ENCODE measurements at regions not wholly inside any gene's neighbourhood (a gene's known extent, or its start where the extent isn't known, plus 50 kb on each side); places are given as distances from the start of the nearest gene placed in this dataset.
"Not testable (repeated sequence)": the region's sequence is repeated elsewhere in the genome, so short reads cannot be mapped to it uniquely, and the experiment has no call there.

DNA sequence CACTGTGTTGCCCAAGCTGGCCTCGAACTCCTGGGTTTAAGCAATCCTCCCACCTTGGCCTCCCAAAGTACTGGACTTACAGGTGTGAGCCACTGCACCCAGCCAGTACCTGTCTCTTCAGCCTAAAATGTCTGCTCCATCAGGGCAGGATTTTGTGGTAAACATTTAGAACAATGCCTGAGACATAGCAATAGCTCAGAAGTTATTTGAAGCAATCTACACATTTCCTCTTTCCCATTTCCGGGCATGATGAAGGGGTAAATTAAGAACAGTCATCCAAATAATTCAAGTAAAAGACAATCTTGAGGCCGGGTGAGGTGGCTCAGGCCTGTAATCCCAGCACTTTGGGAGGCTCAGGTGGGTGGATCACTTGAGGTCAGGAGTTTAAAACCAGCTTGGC, 69.0 kb upstream of the ZNF217 start:
- H3K27ac Mint-ChIP-seq = peak overlapping the region; percentile 40
- no peaks in the 10 kb centered on the region for H3K27me3 Mint-ChIP-seq
- no peaks in the 10 kb centered on the region for H3K36me3 Mint-ChIP-seq
- ATAC-seq = no peak
- no peaks in the 10 kb centered on the region for H3K9me3 Mint-ChIP-seq
- H3K4me1 Mint-ChIP-seq = peaks cover 28% of the 10 kb centered on the region
- H3K4me3 Mint-ChIP-seq = no peak overlapping the region

DNA sequence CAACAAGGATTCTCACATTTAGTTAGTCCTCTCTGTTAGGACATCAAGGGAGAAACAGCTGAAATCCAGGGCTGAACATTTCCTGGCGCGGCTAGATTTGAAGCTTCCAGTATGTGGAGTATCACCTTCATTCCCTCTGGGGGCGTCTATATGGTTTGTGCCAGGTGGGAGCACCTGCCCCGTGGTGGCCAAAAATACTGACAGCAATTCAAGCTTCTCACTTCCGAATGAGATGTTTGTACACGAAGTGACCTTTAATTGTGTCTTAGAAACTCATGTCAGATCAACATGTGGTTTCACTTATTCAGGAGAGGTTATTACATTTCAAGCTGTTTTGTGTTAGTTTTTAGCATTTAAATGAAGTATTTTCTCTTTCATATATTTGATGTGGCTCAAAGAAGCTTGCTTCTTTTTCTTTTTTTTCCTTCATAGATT, 67.3 kb upstream of the ZNF217 start:
- no peak for ATAC-seq
- Mint-ChIP-seq H3K4me3 (peak overlapping the region; percentile 52), H3K9me3 (no peaks in the 10 kb centered on the region), H3K4me1 (peaks cover 44% of the 10 kb centered on the region), H3K36me3 (no peaks in the 10 kb centered on the region), H3K27ac (peak overlapping the region; percentile 92), H3K27me3 (no peaks in the 10 kb centered on the region)

DNA sequence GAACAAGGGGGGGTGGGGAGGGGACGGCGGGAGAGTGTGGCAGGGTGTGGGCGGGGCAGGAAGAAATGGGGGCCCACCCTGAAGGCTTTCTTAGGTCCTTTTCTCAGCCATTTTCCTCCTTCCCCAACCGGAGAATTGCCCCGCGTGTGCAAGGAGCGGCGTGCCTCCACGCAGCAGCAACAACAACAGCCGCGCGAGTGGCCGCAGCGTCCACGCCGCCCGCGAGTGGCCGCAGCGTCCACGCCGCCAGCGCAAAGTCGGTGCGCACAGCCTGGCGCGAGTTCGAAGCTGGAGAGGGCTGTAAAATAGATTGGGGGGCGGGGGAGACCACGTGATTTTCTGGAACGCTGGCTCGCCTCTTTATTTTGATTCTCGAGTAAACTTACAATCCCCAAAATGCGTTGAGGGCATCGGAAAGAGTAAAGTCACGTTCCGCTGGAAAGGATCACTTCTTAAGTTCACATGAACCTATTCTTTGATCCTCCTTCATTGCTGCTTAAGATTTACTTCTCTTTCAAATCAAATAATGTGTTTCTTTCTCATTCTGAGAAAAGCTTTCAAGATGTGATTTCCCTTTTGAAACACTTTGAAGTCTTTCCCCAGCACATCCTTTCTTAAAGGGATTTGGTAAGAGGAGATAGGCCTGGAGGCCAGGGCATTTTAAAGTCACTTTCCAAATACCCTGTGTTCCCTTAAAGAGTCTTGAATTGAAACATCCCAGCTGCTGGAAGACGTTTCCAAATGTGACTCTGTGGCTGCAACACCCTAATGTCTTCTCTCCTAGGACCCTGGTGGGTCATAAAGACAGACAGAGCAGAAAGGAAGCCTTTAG, 66.7 kb upstream of the ZNF217 start:
- ATAC-seq = no peak
- H3K4me1 Mint-ChIP-seq = peaks cover 51% of the 10 kb centered on the region
- H3K4me3 Mint-ChIP-seq = peak overlapping the region; percentile 88
- H3K36me3 Mint-ChIP-seq = no peaks in the 10 kb centered on the region
- no peaks in the 10 kb centered on the region for H3K27me3 Mint-ChIP-seq
- peak overlapping the region; percentile 92 for H3K27ac Mint-ChIP-seq
- H3K9me3 Mint-ChIP-seq = no peaks in the 10 kb centered on the region

DNA sequence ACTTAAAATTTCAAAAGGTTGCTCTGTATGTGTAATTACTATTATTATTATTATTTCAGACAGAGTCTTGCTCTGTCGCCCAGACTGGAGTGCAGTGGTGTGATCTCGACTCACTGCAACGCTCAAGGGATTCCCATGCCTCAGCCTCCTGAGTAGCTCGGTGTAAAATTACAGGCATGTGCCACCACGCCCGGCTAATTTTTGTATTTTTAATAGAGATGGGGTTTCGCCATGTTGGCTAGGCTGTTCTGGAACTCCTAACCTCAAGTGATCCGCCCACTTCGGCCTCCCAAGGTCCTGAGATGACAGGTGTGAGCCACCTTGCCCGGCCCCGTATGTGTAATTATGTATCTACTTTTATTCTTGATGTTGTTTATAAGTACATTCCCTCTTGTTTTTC, 65.3 kb upstream of the ZNF217 start:
- Mint-ChIP-seq H3K9me3 (no peaks in the 10 kb centered on the region), H3K4me3 (no peak overlapping the region), H3K27ac (peak overlapping the region; percentile 92), H3K27me3 (no peaks in the 10 kb centered on the region), H3K36me3 (no peaks in the 10 kb centered on the region), H3K4me1 (peaks cover 60% of the 10 kb centered on the region)
- no peak for ATAC-seq

DNA sequence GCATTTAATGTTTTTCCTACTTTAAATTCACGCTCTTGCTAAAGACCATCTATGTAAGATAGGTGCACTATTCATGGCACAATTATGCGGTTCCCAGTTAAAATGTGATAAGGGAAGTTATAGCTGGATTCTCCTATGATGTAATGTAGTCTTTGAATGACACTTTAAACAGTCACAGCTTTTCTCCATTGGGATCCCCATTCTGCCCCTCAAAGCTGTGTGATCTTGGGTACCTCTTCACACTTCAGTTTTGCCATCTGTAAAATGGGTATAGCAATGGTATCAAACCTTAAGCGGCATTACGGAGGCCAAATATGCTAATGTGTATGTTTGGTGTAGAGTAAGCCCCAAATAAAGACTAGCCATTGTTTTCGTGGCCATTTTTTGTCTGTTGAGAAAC, 64.7 kb upstream of the ZNF217 start:
- H3K27me3 Mint-ChIP-seq = no peaks in the 10 kb centered on the region
- H3K9me3 Mint-ChIP-seq = no peaks in the 10 kb centered on the region
- peak overlapping the region; percentile 91 for H3K27ac Mint-ChIP-seq
- no peak for ATAC-seq
- H3K4me3 Mint-ChIP-seq = no peak overlapping the region
- H3K36me3 Mint-ChIP-seq = no peaks in the 10 kb centered on the region
- H3K4me1 Mint-ChIP-seq = peaks cover 62% of the 10 kb centered on the region

DNA sequence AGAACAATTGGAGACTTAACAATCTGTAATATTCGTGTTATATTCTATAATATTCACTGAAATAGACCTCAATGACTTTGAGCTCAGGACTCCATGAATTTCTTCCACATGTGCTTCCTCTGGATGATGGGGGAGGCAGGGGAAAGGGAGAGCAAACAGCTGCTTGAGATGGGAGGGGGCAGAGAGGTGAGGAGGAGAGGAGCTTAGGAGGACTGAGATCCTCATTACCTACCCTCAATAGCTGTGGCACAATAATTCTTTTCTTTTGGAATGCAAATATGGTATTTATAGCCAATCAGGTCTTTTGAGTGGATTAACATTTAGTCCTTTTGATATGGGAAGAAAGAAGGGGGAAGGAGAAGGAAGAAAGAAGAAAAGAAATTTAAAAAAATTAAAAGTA, 64.1 kb upstream of the ZNF217 start:
- Mint-ChIP-seq H3K27ac (peak overlapping the region; percentile 91), H3K4me1 (peaks cover 68% of the 10 kb centered on the region), H3K4me3 (peak overlapping the region; percentile 76)

DNA sequence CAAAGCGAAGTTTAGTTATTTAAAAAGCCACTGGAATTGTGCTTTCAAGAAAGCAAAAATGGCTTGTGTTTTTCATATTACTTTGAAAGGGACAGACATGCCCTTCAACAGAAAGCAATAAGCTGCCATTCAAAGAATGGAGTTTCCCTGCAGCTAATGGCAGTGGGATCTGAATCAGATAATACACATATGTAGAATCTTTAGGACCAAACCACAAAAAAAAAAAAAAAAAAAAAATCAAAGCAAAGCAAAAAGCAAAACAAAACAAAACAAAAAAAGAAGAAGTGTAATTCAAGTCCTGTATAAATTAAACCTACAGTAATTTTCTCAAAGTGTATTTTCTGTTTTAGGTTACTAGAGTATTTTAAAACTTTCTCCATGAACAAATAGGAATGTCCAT, 63.6 kb upstream of the ZNF217 start:
- peak overlapping the region; percentile 91 for H3K27ac Mint-ChIP-seq
- H3K9me3 Mint-ChIP-seq = no peaks in the 10 kb centered on the region
- peaks cover 73% of the 10 kb centered on the region for H3K4me1 Mint-ChIP-seq
- no peaks in the 10 kb centered on the region for H3K27me3 Mint-ChIP-seq
- peak overlapping the region; percentile 76 for H3K4me3 Mint-ChIP-seq
- no peaks in the 10 kb centered on the region for H3K36me3 Mint-ChIP-seq
- ATAC-seq = peak; percentile 55

More for the DNA sequence above, 64.1 kb upstream of the ZNF217 start:
- no peak for ATAC-seq
- Mint-ChIP-seq H3K27me3 (no peaks in the 10 kb centered on the region), H3K9me3 (no peaks in the 10 kb centered on the region), H3K36me3 (no peaks in the 10 kb centered on the region)

DNA sequence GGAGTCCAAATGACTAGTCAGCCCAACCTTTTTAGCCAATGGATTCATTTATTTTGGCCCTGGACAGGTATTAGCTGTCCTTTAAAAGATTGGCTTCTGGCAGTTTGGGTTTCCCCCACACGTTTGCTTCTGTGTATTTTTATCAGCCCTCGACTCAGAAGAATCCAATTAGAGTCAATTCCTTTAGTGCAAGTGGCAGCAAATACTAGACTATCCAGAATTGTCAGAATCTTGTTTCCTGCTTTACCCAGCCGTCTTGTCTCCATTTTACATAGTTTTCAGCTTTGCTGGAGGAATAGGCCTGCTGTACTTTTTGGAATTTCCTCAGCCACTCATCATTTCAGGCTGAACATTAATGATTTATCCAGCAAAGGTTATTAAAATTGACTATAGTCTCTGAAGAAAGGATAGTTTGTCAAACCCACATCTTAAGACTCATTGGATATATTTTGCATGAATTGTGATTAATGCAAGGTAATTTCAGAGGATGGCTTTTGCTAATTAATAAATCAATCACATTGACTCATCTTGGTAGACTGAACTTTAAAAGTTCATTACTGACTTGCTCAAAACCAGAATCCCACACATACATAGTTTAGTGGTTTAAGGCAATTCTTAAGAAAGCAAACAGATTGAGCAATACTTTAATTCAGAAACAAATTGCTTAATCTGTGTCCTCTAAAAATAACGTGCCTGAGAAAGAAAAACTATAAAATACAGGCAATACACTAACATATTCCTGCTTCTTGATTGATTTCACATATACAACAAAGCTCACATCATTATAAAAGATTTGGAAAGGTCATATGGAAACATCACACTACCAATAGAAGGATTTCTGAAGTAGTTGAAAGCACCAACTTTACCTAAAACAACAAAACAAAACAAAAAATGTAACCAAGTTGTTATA, 62.9 kb upstream of the ZNF217 start:
- Mint-ChIP-seq H3K9me3 (no peaks in the 10 kb centered on the region), H3K36me3 (no peaks in the 10 kb centered on the region), H3K27ac (peak overlapping the region; percentile 91), H3K27me3 (no peaks in the 10 kb centered on the region), H3K4me1 (peaks cover 75% of the 10 kb centered on the region), H3K4me3 (peak overlapping the region; percentile 76)
- peak; percentile 66 for ATAC-seq

DNA sequence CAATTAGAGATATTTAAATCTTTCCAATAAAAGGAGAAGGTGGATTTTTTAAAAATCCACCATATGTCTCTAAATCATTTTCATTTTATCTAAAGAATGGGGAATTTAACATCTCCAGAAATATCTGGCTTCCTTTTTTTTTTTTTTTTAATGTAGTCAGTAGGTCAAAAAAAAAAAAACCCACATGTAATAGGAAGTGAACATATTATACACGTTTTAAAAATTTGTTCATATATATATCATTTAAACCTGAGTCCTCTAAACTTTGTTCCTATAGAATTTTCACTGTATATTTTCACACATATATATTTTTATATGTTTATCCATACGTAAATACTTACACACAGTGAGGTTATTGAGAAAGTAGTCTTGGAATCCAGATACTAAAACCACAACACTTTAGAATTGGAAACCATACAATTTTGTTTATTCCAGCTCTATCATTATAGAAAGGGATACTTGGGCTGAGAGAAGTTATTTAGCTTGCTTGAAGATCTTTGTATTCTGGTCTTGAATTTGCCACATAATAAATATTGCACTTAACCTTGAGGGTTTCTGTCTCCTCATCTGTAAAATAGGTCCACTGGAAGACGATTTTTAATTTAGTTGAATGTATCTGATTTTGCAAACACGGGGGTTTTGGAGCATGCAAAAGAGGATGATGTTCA, 62.1 kb upstream of the ZNF217 start:
- H3K36me3 Mint-ChIP-seq = no peaks in the 10 kb centered on the region
- peak overlapping the region; percentile 91 for H3K27ac Mint-ChIP-seq
- peaks cover 67% of the 10 kb centered on the region for H3K4me1 Mint-ChIP-seq
- no peak for ATAC-seq
- H3K9me3 Mint-ChIP-seq = no peaks in the 10 kb centered on the region
- H3K4me3 Mint-ChIP-seq = peak overlapping the region; percentile 25
- no peaks in the 10 kb centered on the region for H3K27me3 Mint-ChIP-seq

DNA sequence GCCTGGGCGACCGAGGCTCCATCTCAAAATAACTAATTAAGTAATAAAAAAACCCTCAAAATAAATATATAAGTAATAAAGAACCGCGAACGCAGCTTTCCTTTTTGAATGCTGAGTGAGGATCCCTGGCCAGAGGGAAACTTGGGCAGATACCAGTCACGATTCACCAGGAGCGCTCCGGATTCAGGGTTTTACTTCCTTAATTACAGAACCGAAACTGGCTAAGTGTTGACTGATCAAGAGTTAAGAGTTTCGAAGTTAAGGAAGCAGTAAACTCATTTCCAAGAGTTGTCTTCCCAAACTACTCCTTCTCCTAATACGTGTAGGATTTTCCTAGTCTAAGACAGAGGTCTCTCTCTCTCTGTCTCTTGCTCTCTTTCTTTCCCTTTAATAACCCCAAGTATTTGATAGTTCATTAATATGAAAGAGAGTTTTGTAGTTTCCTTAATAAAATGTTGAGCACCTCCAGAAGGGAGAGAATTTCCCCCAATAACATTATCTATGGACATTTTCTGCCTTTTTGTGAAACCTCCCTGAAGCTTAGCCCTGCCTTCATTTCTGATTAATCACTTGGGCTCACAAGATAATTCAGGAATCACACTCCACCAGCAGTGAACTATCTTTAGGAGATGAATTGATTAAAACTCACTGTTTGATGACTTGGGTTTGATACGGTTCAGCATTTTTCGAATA, 61.4 kb upstream of the ZNF217 start:
- Mint-ChIP-seq H3K36me3 (no peaks in the 10 kb centered on the region), H3K4me1 (peaks cover 60% of the 10 kb centered on the region), H3K27me3 (no peaks in the 10 kb centered on the region), H3K9me3 (no peaks in the 10 kb centered on the region), H3K4me3 (peak overlapping the region; percentile 65), H3K27ac (peak overlapping the region; percentile 91)
- ATAC-seq = no peak

DNA sequence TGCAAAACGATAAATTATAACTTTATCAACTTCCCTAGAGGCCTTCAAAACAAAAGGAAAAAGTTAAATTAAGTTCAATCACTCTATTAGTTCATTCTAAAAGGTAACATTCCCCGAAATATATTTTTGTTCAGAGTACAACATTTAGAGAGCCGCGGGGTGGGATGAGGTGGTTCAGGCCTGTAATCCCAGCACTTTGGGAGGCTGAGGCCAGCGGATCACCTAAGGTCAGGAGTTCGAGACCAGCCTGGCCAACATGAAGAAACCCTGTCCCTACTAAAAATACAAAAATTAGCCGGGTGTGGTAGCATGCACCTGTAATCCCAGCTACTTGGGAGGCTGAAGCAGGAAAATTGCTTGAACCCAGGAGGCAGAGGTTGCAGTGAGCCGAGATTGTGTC, 60.9 kb upstream of the ZNF217 start:
- H3K27me3 Mint-ChIP-seq, H3K4me3 Mint-ChIP-seq, ATAC-seq, H3K36me3 Mint-ChIP-seq, H3K9me3 Mint-ChIP-seq: not testable (repeated sequence)
- H3K4me1 Mint-ChIP-seq = peaks cover 60% of the 10 kb centered on the region
- peak overlapping the region; percentile 91 for H3K27ac Mint-ChIP-seq

DNA sequence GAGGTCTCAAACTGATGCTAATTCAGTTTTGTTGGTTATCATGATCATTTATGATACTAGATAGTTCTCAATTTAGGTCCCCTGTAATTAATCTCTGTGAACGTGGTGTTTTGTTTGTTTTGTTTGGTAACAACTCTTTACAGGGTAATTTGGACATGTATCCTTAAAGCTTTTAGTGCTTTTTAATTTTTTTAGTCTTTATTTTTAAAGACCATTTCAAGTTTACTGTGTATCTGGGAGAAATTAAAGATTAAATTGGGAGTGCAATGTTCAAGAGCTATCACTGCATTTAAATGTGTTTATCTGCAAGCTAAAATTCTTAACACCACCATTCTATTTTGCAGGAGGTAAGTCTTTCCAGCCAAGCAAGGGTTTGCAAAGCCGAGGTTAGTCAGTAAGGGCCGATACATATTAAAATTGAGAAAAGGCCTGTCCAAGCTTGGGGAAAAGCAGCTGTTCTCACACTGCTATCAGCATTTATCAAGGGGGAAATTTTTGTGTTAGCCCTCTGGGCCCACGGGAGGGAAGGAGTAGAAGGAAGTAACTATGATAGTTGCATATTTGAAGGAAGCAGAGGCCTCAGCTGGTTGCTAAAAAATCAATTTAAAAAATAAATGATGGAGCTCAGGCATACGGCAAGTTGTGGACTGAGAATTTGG, 59.3 kb upstream of the ZNF217 start:
- Mint-ChIP-seq H3K27ac (peak overlapping the region; percentile 91), H3K9me3 (no peaks in the 10 kb centered on the region), H3K4me1 (peaks cover 54% of the 10 kb centered on the region), H3K36me3 (no peaks in the 10 kb centered on the region), H3K4me3 (peak overlapping the region; percentile 76), H3K27me3 (no peaks in the 10 kb centered on the region)
- ATAC-seq = no peak

DNA sequence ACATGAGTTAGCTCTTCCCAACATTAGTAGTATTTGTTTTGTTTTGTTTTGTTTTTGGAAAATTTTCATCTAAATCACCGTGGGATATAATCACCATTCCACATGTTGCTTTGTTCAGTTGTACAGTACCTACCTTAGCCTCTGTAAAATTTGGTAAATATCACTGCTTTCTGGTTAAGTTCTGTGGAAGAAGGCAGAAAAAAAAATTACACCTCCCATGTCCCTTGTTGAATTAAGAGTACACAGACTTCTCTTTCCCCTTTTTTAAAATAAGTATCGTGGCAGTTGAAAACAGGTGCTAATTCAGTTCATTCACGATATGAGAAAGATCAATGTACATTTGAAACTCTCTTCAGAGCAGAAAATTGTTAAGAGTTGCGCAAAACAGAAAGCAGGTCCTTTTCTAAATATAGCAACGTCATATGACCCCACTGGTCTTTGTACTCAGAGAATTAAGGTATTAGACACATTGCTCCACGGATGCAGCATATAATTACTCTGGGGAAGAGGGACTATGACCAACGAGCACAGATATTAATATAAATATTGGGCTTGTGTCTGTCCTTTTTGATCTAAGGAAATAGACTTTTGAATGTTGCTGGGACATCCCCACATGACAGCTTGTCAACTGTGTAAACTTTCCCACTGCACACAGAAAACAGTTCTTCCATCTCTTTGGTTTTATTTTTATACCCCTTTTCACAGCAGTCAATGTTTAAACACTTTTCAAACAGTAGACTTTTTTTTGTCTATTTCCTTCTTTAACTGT, 58.6 kb upstream of the ZNF217 start:
- Mint-ChIP-seq H3K4me1 (peaks cover 47% of the 10 kb centered on the region), H3K9me3 (no peaks in the 10 kb centered on the region), H3K36me3 (no peaks in the 10 kb centered on the region), H3K27me3 (no peaks in the 10 kb centered on the region), H3K27ac (peak overlapping the region; percentile 91), H3K4me3 (peak overlapping the region; percentile 76)
- peak; percentile 80 for ATAC-seq

DNA sequence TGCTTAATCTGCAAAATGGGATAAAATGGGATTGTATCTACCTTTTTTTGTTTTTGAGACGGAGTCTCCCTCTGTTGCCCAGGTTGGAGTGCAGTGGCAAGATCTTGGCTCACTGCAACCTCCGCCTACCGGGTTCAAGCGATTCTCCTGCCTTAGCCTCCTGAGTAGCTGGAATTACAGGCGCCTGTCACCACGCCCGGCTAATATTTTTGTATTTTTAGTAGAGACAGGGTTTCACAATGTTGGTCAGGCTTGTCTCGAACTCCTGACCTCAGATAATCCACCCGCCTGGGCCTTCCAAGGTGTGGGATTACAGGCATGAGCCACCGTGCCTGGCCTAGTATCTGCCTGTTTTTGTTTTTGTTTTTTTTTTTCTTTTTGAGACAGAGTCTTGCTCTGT, 55.9 kb upstream of the ZNF217 start:
- ATAC-seq, H3K4me3 Mint-ChIP-seq, H3K27ac Mint-ChIP-seq, H3K9me3 Mint-ChIP-seq, H3K36me3 Mint-ChIP-seq, H3K27me3 Mint-ChIP-seq: not testable (repeated sequence)
- H3K4me1 Mint-ChIP-seq = peaks cover 29% of the 10 kb centered on the region
